ENCODE measurements at regions not wholly inside any gene's neighbourhood (a gene's known extent, or its start where the extent isn't known, plus 50 kb on each side); places are given as distances from the start of the nearest gene placed in this dataset.

GRCh38 chr14:43361751-43362150 lies 1145.3 kb downstream of the FSCB start (continued):
- TF ChIP-seq ZBTB14 (CRISPR knock-in tag; IDR thresholded peaks at IDR 0.05) (no peak), ZNF160 (CRISPR knock-in tag; IDR thresholded peaks at IDR 0.05) (no peak), MAFK (conservative IDR thresholded peaks at IDR 0.05 in 1 of 2, IDR thresholded peaks at IDR 0.05 in 1 of 2; ENCODE audit: low read length in 2 of 2) (no peak), ZNF17 (CRISPR knock-in tag; IDR thresholded peaks at IDR 0.05) (no peak), BCLAF1 (IDR thresholded peaks at IDR 0.05) (no peak), MED8 (CRISPR knock-in tag; IDR thresholded peaks at IDR 0.05; ENCODE audit: insufficient replicate concordance) (no peak)

GRCh38 chr14:43360239-43360638 lies 1146.8 kb downstream of the FSCB start:
- Histone ChIP-seq H2AFZ (ENCODE audit: low read length) (no peak overlapping the region), H3K79me2 (ENCODE audit: insufficient read depth, low read length) (no peaks in the 10 kb centered on the region), H3K27me3 (ENCODE audit: control insufficient read depth in 1 of 2, insufficient read depth in 2 of 2, low read length in 2 of 2) (no peaks in the 10 kb centered on the region), H4K20me1 (ENCODE audit: insufficient read depth, low read length) (no peaks in the 10 kb centered on the region), H3K27ac (ENCODE audit: extremely low read length, insufficient read depth, low read length) (no peak overlapping the region), H3K4me3 (replicated peaks in 1 of 3; ENCODE audit: insufficient read depth in 1 of 3, low read depth in 2 of 3, low read length in 3 of 3) (no peak overlapping the region), H3K9me3 (ENCODE audit: low read length) (no peaks in the 10 kb centered on the region), H3K4me2 (ENCODE audit: low read depth, low read length) (no peak overlapping the region), H3K4me1 (ENCODE audit: insufficient read depth, low read length) (no peaks in the 10 kb centered on the region), H3K36me3 (replicated peaks in 1 of 2; ENCODE audit: control insufficient read depth in 1 of 2, insufficient read depth in 2 of 2, low read length in 2 of 2) (no peaks in the 10 kb centered on the region), H3K9ac (ENCODE audit: insufficient read depth, low read depth, low read length) (no peak overlapping the region)
- no peak for ATAC-seq
- TF ChIP-seq ZNF251 (CRISPR knock-in tag; IDR thresholded peaks at IDR 0.05) (no peak), ZSCAN20 (CRISPR knock-in tag; IDR thresholded peaks at IDR 0.05; ENCODE audit: borderline replicate concordance) (no peak), KLF9 (CRISPR knock-in tag; IDR thresholded peaks at IDR 0.05; ENCODE audit: low read depth) (no peak), CBX5 (CRISPR knock-in tag; IDR thresholded peaks at IDR 0.05; ENCODE audit: borderline replicate concordance) (no peak), SNAPC2 (CRISPR knock-in tag; IDR thresholded peaks at IDR 0.05) (no peak), MTA1 (CRISPR knock-in tag; IDR thresholded peaks at IDR 0.05; ENCODE audit: borderline replicate concordance) (no peak)
- ChIA-PET CTCF (ENCODE audit: low intra/inter-chr PET ratio, low total read pairs) (no interaction called here), POLR2A (no interaction called here)
- in situ Hi-C loops (cut with HindIII; ENCODE audit: extremely low pct_ligation_motif_present, low pct_unique_long_range_greater_than_20kb), result no loop called here
- intact Hi-C loops (cut with micrococcal nuclease; ENCODE audit: unreplicated experiment), result no loop called here
- no CpG with 5 or more reads among the region's 3 CpGs for WGBS (ENCODE audit: low lambda C conversion rate)
- no peak for FAIRE-seq
- BruUV-seq (replicated peaks), result no TSS peak
- no peak for DNase-seq (ENCODE audit: low spot score)
